Pancreas (tissue), 10 donors: ENCODE measurements at regions not wholly inside any gene's neighbourhood (a gene's known extent, or its start where the extent isn't known, plus 50 kb on each side); places are given as distances from the start of the nearest gene placed in this dataset.
A peak's percentile ranks its signal among the peaks of the same experiment; 100 is the strongest.
"Not testable (repeated sequence)": the region's sequence is repeated elsewhere in the genome, so short reads cannot be mapped to it uniquely, and the experiment has no call there.

Experiments
- ATAC-seq, 4 donors: fragments of 200-7000 bp; cut with Tn5 transposase; one replicate each; pipeline versions ENCODE4 v1.8.0 to v1.9.1; 2020; ENCODE audit warnings: mild to moderate bottlenecking in 4 of 4, moderate library complexity in 4 of 4
- DNase-seq, 6 donors: peaks; one replicate each; pipeline ENCODE4 v3.0.0-alpha.2; 2020
- FAIRE-seq: peaks from 2 replicates; lab custom pipeline; 2012; peaks lifted over from hg19 to GRCh38; lab: Jason Lieb, UNC
- H3K27ac ChIP-seq, 4 donors: fragments of 200-600 bp; sonication (generic); 1 replicate in 3 of 4; 2 replicates in 1 of 4; pipeline versions ENCODE4 v1.5.0 to v1.8.0; 2020
- H3K27me3 ChIP-seq, 4 donors: fragments of 200-600 bp; one replicate each; pipeline ENCODE4 v1.8.0; 2021
- H3K36me3 ChIP-seq, 3 donors: fragments of 200-600 bp; sonication (generic) in 1 of 3; one replicate each; pipeline versions ENCODE4 v1.5.0 to v1.8.0; 2020 to 2021
- H3K4me1 ChIP-seq, 3 donors: fragments of 200-600 bp; one replicate each; pipeline ENCODE4 v1.8.0; 2021
- H3K4me3 ChIP-seq, 4 donors: fragments of 200-600 bp; sonication (generic) in 2 of 4; one replicate each; pipeline versions ENCODE4 v1.5.0 to v1.8.0; 2020 to 2021
- H3K9me3 ChIP-seq, 4 donors: fragments of 200-600 bp; one replicate each; pipeline ENCODE4 v1.8.0; 2021
- WGBS, 2 donors: extraction: QIAGEN DNeasy Blood & Tissue Kit; methylation state at CpG; one replicate each; pipeline ENCODE4 v1.1.7; 2013; 5-methylcytosine and 5-hydroxymethylcytosine counted together
- intact Hi-C, 3 donors: fragments of 100-400 bp; cut with DNase I; formaldehyde crosslinking; loops; one replicate each; pipeline versions ENCODE4 v1.11.1 to v1.14.2; 2022
- TF ChIP-seq, protein P1 (sequence below), 4 donors: fragments of 200-600 bp; sonication (generic) in 3 of 4; IDR thresholded peaks; one replicate each; pipeline versions ENCODE4 v1.5.0 to v1.8.0; 2021; ENCODE audit warnings: antibody characterized with exemption in 4 of 4
- donor health status: healthy with polysubstance abuse.
- donor health status: DM: no; HTN: no; CAD: no; lungs with moderate emphysema.
- donor health status: DM: no; HTN: no; CAD: no.
- donor health status: control.
- donor health status: control.
- donor health status: Bipolar disorder and iron deficiency.
- donor health status: DM: yes; HTN: yes; CAD: no.
- donor health status: DM: no; HTN: no; CAD: no.
- donor health status: DM: no; HTN: no; CAD: no.
- donor health status: DM: yes; HTN: yes; CAD: no.

DNA sequence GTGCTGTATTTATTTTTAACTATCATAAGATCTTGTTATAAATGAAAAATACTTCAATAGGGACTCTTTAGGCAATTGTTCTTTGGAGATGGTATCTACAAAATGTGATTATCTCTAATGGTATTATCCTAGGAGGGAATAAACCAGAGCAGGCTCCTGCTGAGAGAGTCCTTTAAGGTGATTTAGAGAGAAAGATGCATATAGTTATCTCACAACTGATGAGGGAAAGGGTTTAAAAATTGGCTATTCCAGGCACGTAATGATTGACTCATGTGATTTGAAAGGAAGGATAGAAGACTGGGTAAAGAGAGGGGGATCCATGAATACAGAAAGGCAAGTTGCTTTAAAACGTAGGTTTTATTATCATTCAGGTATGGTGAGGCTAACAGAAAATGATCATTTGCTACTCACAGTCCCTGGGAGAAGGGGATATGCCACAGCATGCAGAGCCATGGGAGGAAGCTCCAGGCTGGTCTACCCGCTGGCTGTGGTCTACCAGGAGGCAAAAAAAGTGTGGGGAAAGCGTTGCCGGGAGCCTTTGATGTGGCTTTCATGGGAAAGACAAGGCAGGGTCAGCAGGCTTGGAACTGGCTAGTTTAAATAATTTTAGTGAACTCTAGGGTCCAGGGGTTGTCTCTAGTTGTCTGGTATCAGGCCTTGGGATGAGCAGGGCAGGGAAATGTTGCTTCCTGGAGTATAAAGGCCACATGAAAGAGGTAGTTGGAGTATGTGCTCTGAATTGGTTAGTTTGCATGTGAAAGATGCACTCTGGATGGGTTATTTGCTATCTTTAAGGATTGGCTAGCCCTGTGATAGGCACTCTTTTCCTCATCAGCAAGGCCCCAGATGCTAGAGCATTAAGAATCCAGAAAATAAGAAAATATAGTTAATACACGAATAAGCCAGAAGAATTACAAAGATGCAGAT, 798.4 kb upstream of the GRM7 start:
- TF ChIP-seq, protein P1, sequence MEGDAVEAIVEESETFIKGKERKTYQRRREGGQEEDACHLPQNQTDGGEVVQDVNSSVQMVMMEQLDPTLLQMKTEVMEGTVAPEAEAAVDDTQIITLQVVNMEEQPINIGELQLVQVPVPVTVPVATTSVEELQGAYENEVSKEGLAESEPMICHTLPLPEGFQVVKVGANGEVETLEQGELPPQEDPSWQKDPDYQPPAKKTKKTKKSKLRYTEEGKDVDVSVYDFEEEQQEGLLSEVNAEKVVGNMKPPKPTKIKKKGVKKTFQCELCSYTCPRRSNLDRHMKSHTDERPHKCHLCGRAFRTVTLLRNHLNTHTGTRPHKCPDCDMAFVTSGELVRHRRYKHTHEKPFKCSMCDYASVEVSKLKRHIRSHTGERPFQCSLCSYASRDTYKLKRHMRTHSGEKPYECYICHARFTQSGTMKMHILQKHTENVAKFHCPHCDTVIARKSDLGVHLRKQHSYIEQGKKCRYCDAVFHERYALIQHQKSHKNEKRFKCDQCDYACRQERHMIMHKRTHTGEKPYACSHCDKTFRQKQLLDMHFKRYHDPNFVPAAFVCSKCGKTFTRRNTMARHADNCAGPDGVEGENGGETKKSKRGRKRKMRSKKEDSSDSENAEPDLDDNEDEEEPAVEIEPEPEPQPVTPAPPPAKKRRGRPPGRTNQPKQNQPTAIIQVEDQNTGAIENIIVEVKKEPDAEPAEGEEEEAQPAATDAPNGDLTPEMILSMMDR (IDR thresholded peaks at IDR 0.05) = no peak
- intact Hi-C loops = no loop called here
- no peak overlapping the region for H3K4me3 ChIP-seq
- WGBS, 2 donors = 74 to 76% methylated on average over 6 of the region's 6 CpGs
- no peaks in the 10 kb centered on the region for H3K9me3 ChIP-seq
- H3K27me3 ChIP-seq = no peaks in the 10 kb centered on the region
- DNase-seq (no peak), FAIRE-seq (no peak), ATAC-seq (no peak)
- H3K36me3 ChIP-seq = no peaks in the 10 kb centered on the region
- H3K27ac ChIP-seq = no peak overlapping the region
- peaks cover 4 to 6% (median 6%) of the 10 kb centered on the region in 3 donors for H3K4me1 ChIP-seq

DNA sequence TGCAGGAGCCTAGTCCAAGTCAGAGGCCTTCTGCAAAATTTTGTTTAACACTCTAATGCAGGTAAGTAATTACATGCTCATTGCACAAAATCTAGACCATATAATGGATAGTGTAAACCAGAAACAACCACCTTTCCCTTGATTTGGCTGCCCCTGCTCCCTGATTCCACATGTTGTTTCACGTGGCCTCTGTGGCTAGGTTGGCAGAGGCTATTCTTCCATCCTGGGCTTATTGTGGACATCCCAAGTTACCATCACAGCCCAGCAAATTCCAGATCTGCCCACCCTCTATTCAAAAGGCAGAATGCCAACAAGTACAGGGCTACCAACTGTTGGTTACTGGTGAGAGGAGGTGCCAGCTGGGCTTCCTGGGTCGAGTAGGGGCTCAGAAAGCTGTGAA, 794.5 kb upstream of the GRM7 start:
- Histone ChIP-seq H3K4me3 (peak overlapping the region in 2 of 4 donors; percentile 14 to 26), H3K36me3 (no peaks in the 10 kb centered on the region), H3K27ac (peak overlapping the region in 2 of 4 donors; percentile 24 to 44), H3K9me3 (no peaks in the 10 kb centered on the region), H3K27me3 (no peaks in the 10 kb centered on the region), H3K4me1 (peaks cover 4 to 6% (median 6%) of the 10 kb centered on the region in 3 donors)
- TF ChIP-seq, protein P1 (IDR thresholded peaks at IDR 0.05) = no peak
- ATAC-seq = peak in 3 of 4 donors; percentile 38 to 68 (median 51)
- no peak for DNase-seq
- FAIRE-seq = no peak
- WGBS, 2 donors = 35 to 39% methylated on average over 2 of the region's 2 CpGs
- intact Hi-C loops = no loop called here

DNA sequence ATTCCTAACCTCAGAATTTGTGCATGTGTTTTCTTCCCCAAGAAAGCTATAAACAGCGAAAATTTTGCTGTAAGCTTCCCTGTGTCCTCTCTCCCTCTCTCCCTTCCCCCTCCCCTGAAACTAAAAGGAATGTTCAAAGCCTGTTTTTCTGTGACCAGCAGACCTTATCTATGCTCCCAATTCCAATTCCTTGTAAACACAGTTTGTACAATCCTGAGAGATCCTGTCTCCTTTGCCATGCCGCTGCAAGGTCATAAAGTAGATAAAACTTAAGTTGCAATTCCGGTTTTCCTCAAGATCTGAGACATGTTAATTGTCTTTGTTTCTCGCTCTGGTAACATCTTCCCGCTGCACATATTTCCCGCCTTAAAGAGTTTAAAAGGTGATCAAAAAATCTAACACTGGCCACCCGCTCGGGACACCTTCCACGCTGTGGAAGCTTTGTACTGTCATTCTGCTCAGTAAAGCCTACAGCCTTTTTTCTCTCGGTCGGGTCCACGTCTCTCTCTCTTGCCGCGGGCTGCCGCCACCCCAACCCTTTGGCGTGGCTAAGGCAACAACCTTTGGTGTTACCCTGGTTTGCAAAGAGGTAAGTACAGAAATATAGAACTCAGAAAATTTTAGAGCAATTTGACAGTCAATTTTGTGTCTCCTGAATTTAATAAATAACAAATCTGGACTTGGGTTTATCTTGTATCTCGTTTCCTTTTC, 793.9 kb upstream of the GRM7 start:
- Histone ChIP-seq H3K27ac (peak overlapping the region in 2 of 4 donors; percentile 24 to 44), H3K4me3 (peak overlapping the region in 2 of 4 donors; percentile 14 to 26)
- peak in 3 of 6 donors; percentile 4 to 23 (median 17) for DNase-seq
- ATAC-seq = peak; percentile 50 to 78 (median 62)
- 17 to 19% methylated on average over 17 of the region's 17 CpGs for WGBS, 2 donors
- FAIRE-seq, H3K36me3 ChIP-seq, H3K27me3 ChIP-seq, H3K4me1 ChIP-seq, intact Hi-C loops, H3K9me3 ChIP-seq: not testable (repeated sequence)

DNA sequence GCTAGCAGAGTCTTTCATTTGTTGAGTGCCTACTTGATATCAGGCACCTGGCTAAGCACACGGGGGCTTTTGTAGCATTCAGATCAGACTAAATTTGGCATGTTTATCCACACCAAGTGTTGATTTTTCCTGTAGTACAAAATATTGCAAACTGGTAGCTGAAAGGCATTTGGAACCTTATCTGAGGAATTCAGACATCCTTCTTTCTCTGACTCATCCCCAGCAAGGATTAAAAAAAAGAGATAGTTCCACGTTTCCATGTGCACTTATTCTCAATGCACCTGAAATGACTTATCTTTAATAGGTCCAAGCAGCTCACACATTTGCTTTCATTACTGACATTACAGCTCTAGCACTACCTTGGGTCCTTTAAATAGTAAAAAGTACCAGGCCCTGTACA, 786.0 kb upstream of the GRM7 start:
- intact Hi-C loops = no loop called here
- ATAC-seq = no peak

DNA sequence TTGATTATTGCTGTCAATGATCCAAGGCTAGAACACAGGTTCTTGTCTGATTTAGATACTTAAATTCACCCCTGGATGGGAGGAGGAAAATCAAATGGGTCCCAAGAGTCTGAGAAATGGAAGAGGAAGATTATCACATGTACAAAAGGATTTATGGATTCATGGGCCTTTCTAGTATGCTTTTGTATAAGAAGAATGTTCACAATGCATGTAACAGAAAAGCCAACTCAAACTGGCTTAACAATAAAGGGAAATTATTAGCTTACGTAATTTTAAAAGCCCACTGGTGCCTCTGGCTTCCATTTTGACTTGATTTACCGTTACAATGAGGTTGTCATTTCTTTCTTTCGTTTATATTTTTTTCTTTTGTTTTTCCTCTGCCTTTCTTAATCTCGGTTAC, 782.5 kb upstream of the GRM7 start:
- no peaks in the 10 kb centered on the region for H3K27me3 ChIP-seq
- no peak for ATAC-seq

More for the DNA sequence above, 786.0 kb upstream of the GRM7 start:
- peaks cover 0 to 4% (median 3%) of the 10 kb centered on the region in 3 donors for H3K4me1 ChIP-seq
- DNase-seq (no peak), FAIRE-seq (no peak)
- H3K4me3 ChIP-seq = no peak overlapping the region
- 36 to 37% methylated on average over 2 of the region's 2 CpGs for WGBS, 2 donors
- H3K27ac ChIP-seq = no peak overlapping the region
- H3K9me3 ChIP-seq = no peaks in the 10 kb centered on the region
- no peaks in the 10 kb centered on the region for H3K27me3 ChIP-seq
- TF ChIP-seq, protein P1 (IDR thresholded peaks at IDR 0.05) = no peak
- no peaks in the 10 kb centered on the region for H3K36me3 ChIP-seq

More for the DNA sequence above, 782.5 kb upstream of the GRM7 start:
- Histone ChIP-seq H3K27ac (no peak overlapping the region), H3K9me3 (no peaks in the 10 kb centered on the region), H3K36me3 (no peaks in the 10 kb centered on the region), H3K4me1 (peaks cover 0 to 4% (median 3%) of the 10 kb centered on the region in 3 donors), H3K4me3 (no peak overlapping the region)
- 45 to 91% methylated on average over 4 of the region's 4 CpGs for WGBS, 2 donors
- TF ChIP-seq, protein P1 (IDR thresholded peaks at IDR 0.05) = no peak
- intact Hi-C loops = no loop called here
- no peak for FAIRE-seq
- DNase-seq = no peak
